ENCODE measurements at regions not wholly inside any gene's neighbourhood (a gene's known extent, or its start where the extent isn't known, plus 50 kb on each side); places are given as distances from the start of the nearest gene placed in this dataset.
"Not testable (repeated sequence)": the region's sequence is repeated elsewhere in the genome, so short reads cannot be mapped to it uniquely, and the experiment has no call there.

DNA sequence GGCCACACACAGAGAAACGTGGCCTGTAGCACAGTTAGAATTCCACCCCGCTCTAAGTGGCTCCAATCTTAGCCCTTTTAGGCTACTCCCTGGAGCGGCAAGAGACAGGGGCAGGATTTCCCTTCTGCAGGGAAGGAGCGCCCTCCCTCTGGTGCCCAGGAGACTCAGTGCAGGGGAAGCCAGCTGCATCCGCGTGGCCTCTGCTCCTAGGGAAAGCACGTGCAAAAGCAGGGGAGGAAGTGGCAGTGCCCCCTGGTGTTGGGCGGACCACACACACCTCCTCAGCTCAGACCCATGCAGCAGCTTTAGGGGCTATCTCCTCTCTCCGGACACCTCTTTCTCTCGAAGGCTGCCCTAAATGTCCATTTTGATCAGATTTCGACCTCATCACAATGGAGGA, 50.0 kb downstream of the SPRING1 start:
- DNase-seq, result no peak

DNA sequence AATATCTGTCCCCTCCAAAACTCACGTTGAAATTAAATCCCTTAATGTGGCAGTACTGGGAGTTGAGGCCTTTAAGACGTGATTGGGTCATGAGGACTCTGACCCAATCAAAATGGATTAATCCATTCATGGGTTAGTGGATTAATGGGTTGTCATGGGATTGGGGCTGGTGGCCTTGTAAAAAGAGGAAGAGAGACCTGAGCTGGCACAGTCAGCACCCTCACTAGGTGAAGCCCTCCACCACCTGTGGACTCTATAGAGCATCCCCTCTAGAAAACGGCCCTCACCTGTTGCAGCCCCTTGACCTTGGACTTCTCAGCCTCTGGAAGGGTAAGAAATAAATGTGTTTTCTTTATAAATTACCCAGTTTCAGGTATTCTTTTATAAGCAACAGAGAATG, 53.0 kb downstream of the SPRING1 start:
- DNase-seq, result no peak

DNA sequence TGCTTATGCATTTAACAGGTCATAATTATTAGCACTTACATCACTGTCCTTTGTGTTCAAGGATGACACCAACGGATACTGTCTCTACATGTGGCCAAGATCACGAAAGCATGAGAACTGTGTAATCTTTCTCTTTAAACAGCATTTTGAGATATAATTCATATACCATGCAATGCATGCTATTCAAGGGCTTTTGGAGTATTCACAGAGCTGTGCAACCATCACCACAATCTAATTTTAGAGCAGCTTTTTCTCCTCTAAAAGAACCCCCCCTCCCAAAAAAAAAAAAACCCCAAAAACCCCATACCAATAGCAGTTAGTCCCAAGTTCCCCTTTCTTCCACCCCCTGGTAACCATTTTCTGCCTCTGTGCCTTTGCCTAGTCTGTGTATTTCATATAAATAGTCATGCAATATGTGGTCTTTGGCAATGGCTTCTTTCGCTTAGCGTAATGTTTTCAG, 60.6 kb downstream of the SPRING1 start:
- DNase-seq, result no peak

DNA sequence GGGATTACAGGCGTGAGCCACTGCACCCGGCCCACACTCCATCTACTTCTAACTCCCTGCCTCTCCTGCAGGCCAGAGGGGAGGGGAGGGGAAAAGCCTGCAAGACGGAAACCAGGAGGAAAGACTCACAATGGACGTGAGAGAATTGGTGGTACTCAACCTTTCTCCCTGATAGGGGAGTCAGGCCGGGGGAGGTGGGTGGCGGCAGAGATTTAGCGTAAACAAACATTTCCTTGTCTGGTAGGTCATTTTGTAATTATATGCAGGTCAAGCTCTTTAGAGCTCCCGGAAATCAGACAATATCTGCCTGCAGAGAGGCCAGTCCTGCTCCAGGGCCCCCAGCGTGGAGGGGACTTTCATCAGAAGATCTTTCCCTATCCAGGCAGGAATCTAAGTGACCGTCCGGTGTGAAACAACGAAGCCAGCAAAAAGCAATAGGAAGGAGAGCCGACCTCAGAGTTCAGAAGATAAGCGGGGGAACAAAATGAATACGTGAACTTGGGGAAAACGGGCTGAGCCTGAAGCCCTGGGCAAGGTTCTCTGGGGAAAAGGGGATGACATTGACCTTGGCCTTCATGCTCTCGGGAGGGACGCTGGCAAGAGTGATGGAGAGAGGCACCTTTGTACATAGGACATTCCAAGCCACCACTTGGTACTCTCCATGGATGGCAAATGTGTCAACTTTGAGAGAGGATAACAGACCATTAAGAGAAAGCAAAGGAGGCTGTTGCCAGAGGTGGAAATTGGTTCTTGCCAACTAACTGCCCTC, 62.3 kb downstream of the SPRING1 start:
- no peak for DNase-seq

DNA sequence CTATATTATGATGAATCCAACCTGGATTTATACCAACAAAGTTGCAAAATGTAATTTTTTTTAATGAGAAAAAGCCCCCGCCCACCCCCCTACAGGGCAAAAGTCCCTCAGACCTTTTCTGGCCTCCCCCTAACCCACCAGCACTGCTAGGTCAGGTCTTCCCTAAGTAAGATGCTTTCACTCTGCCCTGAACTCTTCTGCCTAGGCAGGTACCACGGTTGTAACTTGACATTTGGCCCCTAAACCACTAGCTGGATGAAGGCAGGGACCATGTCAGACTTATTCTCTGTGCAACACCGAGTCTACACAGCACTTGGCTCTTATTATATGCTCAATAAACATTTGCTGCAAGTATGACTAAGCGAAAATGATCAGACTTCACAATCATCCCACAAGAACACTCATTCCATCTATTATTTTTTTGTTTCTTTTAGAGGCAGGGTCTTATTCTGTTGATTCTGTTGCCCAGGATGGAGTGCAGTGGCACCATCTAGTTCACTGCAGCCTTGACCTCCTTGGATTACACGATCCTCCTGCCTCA, 63.2 kb downstream of the SPRING1 start:
- DNase-seq, result no peak

DNA sequence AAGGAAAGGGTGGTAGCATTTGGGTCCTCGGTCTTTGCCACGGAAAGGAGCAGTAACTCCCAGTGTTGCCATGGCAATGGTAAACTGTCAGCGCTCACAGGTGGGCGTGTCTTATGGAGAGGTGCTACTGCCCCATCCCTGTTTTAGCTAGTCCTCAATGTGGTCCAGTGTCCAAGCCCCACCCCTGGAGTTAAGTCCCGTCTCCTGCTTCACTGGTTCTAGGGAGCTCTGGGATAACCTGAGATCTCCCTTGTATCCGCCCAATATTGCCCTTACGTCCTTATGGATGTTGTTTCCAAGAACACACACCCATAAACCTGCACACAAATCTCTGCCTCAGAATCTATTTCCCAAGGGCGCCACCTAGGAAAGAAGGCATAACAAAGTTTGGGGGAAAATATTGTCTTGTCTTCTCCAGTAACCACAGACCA, 64.2 kb downstream of the SPRING1 start:
- DNase-seq, result no peak

DNA sequence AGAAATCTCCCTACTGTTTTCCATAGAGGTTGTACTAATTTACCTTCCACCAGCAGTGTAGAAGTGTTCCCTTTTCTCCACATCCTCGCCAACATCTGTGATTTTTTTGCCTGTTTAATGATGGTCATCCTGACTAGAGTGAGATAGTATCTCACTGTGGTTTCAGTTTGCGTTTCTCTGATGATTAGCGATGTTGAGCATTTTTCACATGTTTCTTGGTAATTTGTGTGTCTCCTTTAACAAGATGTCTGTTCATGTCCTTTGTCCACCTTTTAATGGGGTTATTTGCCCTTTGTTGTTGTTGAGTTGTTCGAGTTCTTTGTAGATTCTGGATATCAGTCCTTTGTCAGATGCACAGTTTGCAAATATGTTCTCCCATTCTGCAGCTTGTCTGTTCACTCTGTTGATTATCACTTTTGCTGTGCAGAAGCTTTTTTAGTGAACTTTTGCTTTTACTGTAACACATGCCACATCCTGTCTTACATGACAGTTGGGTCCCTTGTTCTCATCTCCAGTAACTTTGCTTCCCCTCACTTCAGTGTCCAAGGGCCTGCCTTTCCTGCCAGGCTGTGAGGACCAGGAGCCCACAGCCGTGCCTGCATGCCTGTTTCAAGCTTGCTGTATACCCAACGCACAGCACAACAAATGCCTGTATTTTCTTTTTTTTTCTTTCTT, 64.9 kb downstream of the SPRING1 start:
- no peak for DNase-seq

DNA sequence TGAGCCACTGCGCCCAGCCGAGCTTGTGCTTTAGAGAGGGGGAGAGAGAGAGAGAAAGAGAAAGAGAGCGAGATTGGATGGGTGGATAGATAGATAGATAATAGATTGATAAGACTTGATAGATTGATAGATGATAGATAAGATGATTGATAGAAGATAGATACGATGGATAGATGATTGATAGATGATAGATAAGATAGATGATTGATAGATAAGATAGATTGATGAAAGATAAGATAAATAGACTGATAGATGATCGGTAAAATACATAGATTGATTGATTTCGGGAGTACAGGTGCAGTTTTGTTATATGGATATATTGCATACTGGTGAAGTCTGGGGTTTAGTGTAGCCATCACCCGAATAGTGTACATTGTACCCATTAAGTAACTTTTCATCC, 65.9 kb downstream of the SPRING1 start:
- DNase-seq, result no peak

DNA sequence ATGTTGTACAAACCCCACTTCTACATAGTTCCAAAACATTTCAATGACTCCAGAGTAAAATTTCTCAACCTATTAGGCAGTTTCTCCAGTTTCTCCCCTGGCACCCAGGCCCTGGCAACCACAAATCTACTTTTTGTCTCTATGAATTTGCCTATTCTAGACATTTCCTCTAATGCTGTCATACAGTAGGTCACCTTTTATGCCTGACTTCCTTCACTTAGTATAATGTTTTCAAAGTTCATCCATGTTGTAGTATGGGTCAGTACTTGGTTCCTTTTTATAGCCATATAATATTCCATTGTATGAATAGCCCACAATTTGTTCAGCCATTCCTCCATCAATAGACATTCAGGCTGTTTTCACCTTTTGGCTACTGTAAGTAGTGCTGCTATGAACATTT, 67.0 kb downstream of the SPRING1 start:
- no peak for DNase-seq

DNA sequence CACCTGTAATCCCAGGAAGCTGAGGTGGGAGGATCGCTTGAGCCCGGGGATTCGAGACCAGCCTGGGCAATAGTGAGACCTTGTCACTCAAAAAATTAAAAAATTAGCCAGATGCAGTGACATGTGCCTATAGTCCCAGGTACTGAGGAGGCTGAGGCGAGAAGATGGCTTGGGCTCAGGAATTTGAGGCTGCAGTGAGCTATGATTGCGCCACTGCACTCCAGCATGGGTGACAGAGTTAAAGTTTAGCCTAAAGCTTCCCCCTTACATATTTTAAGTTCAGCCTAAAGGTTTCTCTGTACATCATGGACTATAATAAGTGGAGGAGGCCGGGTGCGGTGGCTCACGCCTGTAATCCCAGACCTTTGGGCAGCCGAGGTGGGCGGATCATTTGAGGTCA, 70.1 kb downstream of the SPRING1 start:
- DNase-seq, result no peak

DNA sequence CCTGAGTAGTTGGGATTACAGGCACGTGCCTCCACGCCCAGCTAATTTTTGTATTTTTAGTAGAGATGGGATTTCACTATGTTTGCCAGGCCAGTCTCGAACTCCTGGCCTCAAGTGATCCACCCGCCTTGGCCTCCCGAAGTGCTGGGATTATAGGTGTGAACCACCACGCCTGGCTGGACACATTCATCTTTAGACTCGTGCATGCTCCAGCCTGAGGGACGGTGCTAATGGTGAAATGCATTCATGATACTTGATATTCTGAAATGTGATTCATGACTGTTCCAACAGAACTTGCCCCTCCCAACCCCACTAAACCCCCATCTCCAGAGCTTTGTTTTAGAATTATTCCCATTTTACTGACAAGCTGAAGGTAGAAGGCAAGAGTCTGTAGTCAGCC, 71.0 kb downstream of the SPRING1 start:
- DNase-seq, result not testable (repeated sequence)

DNA sequence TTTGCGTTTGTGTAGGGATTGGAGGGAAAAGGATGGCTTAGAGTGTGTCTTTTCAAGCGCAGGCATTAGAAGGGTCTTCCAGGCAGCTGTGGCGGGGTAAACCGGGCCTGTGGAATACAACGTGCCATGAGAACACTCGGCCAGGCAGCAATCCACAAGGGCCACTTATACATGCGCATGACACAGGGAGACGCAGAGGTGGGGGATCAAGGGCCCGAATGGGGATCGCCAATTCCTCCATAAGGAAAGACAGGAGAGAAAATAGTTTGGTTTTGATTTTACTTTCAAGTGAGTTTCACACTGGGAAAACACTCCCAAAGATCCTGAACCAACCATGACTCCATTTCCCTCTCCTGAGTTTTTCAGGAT, 71.6 kb downstream of the SPRING1 start:
- DNase-seq, result no peak

DNA sequence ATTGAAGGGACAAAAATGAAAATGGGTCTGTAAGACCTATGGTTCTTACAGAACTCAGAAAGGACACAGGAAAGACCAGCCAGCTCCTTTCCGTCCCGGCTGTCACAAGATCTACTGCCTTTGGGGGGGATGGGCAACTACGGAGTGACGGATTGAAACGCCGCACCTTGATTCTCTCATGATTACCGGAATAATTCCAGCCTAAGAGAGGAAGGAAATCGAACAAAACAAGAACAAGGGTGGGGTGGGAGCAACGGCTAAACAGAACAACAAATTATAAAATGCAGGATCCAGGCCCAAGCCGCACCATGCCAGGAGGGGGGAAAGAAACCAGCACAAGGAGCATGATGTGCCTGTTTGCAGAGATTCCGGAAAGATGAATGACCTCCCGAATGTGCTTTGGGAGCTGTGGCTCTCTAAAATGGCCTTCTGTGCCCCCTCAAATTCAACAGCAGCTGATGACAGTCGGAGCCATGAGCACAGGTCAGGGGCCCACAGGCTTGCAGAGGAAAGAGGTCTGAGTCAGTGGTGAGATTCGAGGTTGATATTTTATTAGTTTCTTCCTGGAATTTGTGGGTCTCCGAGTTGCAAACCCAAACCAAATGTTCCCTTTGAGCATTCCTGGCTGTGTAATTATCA, 72.1 kb downstream of the SPRING1 start:
- no peak for DNase-seq

DNA sequence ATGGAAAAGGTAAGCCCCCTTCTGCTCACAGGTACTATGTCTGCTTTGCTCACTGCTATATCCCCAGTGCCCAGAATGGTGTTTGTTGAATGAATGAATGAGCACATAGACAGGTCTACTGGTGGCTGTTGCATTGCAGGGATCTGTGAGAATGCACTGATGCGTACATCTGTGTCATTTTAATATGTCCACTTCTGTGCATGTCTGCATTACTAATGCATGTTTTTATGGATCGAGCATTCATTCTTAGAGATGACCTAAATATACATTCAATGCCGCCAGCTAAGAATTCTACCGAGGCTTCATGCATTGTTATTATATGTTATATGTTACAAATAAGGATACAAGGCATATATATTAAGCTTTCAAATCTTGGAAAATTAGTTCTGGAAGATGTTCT, 73.8 kb downstream of the SPRING1 start:
- no peak for DNase-seq

DNA sequence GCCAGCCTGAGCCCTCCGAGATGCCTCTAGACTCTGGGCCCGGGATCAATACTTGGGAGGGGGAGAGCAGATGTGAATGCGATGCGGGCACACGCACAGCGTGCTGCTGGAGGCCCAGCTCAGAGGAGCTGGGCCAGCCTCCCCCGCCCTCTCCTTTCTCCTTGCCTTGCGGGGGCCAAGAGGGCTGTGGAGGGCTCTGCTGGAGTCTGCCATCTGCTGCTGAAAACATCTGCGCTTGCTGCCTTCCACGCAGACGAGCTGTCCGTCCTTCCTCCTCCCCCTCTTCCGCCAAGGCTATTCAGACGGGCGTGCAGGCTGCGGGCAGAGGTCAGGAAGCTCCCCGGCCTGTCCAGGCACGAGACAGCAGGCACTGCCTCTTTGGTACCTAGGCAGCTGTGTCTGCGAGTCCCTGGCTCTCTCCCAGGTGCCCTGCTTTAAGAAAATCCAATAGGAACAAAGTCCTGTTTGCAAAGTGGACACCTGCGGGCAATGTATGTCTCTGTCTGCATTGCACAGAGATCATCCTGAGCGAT, 75.2 kb downstream of the SPRING1 start:
- DNase-seq, result peak; percentile 22

DNA sequence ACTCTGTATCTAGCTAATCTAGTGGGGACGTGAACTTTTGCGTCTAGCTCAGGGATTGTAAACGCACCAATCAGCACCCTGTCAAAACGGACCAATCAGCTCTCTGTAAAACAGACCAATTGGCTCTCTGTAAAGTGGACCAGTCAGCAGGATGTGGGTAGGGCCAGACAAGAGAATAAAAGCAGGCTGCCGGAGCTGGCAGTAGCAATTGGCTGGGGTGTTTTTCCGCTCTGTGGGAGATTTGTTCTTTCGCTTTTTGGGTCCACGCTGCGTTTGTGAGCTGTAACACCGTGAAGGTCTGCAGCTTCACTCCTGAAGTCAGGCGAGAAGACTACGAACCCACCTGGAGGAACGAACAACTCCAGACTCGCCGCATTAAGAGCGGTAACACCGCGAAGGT, 76.5 kb downstream of the SPRING1 start:
- no peak for DNase-seq

DNA sequence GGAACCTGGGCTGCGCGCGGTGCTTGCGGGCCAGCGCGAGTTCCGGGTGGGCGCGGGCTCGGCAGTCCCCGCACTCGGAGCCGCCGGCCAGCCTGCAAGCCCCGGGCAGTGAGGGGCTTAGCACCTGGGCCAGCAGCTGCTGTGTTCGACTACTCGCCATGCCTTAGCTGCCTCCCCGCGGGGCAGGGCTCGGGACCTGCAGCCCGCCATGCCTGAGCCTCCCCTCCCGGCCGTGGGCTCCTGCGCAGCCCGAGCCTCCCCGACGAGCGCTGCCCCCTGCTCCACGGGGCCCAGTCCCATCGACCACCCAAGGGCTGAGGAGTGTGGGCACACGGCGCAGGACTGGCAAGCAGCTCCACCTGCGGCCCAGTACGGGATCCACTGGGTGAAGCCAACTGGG, 77.1 kb downstream of the SPRING1 start:
- not testable (repeated sequence) for DNase-seq

DNA sequence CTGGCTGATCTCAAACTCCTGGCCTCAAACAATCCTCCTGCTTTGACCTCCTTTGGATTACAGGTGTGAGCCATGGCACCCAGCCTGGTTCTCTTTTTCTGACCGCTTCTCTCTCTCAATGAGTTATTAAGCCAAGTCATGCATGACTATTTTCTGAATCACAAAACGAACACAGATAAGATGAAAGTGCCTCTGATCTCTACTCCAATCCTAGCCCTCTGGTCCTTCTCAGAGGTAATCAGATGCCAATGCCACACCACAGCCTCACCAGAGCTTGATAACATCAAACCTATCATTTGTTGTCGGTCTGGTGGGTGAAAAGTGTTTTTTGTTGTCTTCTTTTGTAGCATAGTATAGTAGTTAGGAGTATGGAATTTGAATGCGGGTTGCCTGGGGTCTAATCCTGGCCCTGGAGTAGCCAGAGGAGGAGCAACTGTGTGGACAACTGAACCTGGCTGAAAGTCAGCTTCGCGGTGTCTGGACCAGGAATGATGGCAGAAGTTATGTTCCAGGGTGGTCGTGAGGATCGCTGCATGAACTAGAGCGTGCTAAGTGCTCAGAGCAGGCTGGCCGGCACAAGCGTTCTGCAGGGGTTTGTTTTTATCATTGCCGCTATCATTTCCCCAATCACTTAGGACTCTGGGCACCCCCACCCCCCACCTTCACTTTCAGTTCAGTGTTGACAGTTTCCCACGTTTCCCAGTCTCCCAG, 77.9 kb downstream of the SPRING1 start:
- no peak for DNase-seq

DNA sequence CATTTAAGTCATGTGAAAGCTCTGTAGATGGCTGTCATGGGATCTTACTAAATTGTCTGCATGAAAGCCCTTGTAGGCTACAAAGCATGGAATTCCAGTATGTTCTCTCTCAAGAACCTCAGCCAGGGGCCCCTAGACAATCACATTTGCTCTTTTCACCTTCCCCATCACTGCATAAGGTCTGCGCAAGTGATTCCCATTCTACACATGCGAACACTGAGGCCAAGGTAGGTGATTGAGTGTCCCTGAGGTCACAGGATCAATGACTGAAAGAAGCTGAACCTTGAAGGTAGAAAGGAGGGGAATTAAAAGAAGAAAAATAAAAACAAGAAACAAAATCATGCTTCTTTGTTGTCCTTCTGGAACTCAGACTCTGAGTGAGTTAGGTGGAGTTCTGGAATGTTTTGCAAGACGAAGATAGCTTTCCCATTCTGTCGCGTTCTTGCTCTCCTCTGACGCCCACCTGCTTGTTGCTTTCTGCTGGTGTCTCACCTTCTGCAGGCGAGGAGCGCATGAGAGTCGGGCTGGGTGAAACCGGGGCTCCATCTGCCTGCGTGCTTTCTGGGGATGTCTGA, 79.9 kb downstream of the SPRING1 start:
- no peak for DNase-seq

DNA sequence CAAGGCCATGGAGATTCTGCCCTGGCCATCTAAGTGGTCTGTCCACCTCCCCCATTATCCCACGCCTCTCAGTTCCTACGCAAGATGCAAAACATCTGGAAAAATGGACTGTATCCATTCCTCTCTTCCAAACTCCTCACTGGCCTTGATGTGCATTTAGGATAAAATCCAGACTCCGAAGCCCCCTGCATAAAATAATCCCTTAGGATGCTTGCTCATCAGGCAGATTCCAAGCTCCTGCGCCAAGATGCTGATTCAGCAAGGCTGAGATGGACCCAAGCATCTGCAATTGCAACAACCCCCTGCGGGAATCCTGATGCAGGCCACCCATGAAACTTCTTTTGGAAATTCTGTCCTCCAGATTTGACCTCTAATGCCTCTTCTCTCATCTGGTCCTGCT, 81.6 kb downstream of the SPRING1 start:
- no peak for DNase-seq

DNA sequence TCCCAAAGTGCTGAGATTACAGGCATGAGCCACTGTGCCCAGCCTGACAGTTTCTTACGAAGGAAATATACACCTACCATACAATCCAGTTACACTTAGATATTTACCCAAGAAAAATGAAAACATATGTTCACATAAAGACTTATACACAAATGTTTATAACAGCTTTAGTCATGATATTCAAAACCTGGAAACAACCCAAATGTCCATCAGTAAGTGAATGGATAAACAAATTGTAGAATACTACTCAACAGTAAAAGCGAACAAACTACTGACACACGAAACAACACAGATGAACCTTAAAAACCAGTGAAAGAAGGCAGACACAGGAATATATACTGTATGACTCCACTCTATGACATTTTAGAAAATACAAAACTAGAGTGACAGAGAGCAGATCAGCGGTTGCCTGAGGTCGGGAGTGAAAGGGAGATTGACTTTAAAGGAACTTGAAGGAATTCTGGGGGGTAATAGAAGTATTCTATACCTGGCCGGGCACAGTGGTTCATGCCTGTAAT, 83.6 kb downstream of the SPRING1 start:
- no peak for DNase-seq

DNA sequence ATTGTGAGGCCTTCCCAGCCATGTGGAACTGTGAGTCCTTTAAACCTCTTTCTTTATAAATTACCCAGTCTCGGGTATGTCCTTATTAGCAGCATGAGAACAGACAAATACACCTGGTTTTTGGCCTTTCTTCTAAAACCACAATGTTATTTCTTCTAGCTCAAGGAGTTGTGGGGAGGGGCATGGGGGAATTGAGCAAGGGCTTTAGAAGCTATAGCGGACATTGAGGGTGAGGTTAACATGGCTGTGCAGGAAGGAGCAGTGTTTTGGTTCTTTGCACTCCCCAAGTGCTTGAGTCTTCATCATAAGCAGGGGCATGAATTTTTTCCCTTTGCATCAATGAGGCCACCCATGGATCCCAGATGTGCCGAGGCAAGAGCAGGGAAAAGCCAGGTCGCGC, 86.8 kb downstream of the SPRING1 start:
- no peak for DNase-seq
